H1 (cell line): ENCODE measurements at regions not wholly inside any gene's neighbourhood (a gene's known extent, or its start where the extent isn't known, plus 50 kb on each side); places are given as distances from the start of the nearest gene placed in this dataset.

ENCODE experiments used
- ASH2L ChIP-seq: fragments of 200-600, 300-600 bp; sonication (generic); IDR thresholded peaks from one replicate; pipeline ENCODE4 v1.7.1; 2017; ENCODE audit warnings: low read length
- CHD1 ChIP-seq: IDR thresholded peaks from 2 replicates; pipeline ENCODE4 v1.6.1; 2012; ENCODE audit warnings: low read depth, low read length, improper control_type of control experiment
- CTCF ChIP-seq, 3 experiments: IDR thresholded peaks; 1 replicate in 2 of 3; 2 replicates in 1 of 3; pipeline versions ENCODE4 v1.5.1 to v1.6.1; 2011; ENCODE audit warnings: low read length in 3 of 3, mild to moderate bottlenecking in 3 of 3, inconsistent platforms in 2 of 3, low read depth in 1 of 3, moderate library complexity in 1 of 3; ENCODE audit not compliant: insufficient read depth in 1 of 3; ENCODE audit errors: control extremely low read depth in 1 of 3
- EP300 ChIP-seq, 2 experiments: IDR thresholded peaks; 1 replicate in 1 of 2; 2 replicates in 1 of 2; pipeline ENCODE4 v1.6.1; 2011 to 2012; ENCODE audit warnings: low read depth in 2 of 2, low read length in 2 of 2, mild to moderate bottlenecking in 2 of 2, borderline replicate concordance in 1 of 2, inconsistent platforms in 1 of 2, moderate library complexity in 1 of 2
- GABPA ChIP-seq: IDR thresholded peaks from 2 replicates; pipeline ENCODE4 v1.6.1; 2011; ENCODE audit warnings: mild to moderate bottlenecking, low read length, moderate library complexity, borderline replicate concordance; ENCODE audit not compliant: insufficient read depth
- JUND ChIP-seq: IDR thresholded peaks from 2 replicates; pipeline ENCODE4 v1.6.1; 2011; ENCODE audit warnings: mild to moderate bottlenecking, improper control_type of control experiment, low read length
- POLR2AphosphoS5 ChIP-seq: IDR thresholded peaks from 2 replicates; pipeline ENCODE4 v1.6.1; 2011; ENCODE audit warnings: low read depth, low read length
- RFX5 ChIP-seq: IDR thresholded peaks from 2 replicates; pipeline ENCODE4 v1.6.1; 2011; ENCODE audit warnings: low read depth, low read length, improper control_type of control experiment, borderline replicate concordance
- SIN3A ChIP-seq, 2 experiments: IDR thresholded peaks in 1 of 2; conservative IDR thresholded peaks in 1 of 2; 2 replicates each; pipeline ENCODE4 v1.6.1; 2011 to 2012; ENCODE audit warnings: low read length in 2 of 2, improper control_type of control experiment in 1 of 2, low read depth in 1 of 2, mild to moderate bottlenecking in 1 of 2
- USF2 ChIP-seq: IDR thresholded peaks from 2 replicates; pipeline ENCODE4 v1.6.1; 2011; ENCODE audit warnings: low read length, improper control_type of control experiment
- TF ChIP-seq, protein P1 (sequence below): IDR thresholded peaks from 2 replicates; pipeline ENCODE4 v1.6.1; 2012; ENCODE audit warnings: inconsistent platforms

DNA sequence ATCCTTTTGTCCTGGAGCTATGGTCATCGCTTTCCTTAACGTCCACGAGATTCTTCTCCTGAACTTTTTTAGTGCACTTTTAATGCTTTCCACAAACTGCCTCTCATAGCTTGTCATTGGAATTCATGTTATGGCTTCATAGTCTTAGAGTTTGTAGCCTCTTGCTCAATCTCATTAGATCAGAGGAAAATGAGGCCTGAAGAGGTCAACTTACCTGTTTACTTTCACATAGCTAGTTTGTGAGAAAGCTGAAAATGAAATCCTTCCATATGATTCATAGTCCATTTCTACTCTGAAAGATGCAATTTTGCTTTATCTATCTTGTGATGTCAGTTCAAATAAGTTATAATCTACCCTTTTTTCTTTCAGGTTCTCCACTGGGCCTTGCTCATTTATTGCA is 1747.2 kb upstream of the RAG2 start:
- no peak for TF ChIP-seq CHD1
- TF ChIP-seq CTCF (IDR thresholded peaks at IDR 0.05; ENCODE audit: control extremely low read depth in 1 of 3, insufficient read depth in 1 of 3, low read depth in 1 of 3, low read length in 3 of 3) = no peak
- no peak for TF ChIP-seq USF2
- TF ChIP-seq JUND = no peak
- no peak for TF ChIP-seq GABPA
- TF ChIP-seq EP300 (IDR thresholded peaks at IDR 0.05; ENCODE audit: borderline replicate concordance in 1 of 2, low read depth in 2 of 2, low read length in 2 of 2) = no peak
- no peak for TF ChIP-seq RFX5
- TF ChIP-seq ASH2L = no peak
- no peak for TF ChIP-seq SIN3A (conservative IDR thresholded peaks at IDR 0.05 in 1 of 2, IDR thresholded peaks at IDR 0.05 in 1 of 2; ENCODE audit: low read depth in 1 of 2, low read length in 2 of 2)
- no peak for TF ChIP-seq POLR2AphosphoS5
- TF ChIP-seq, protein P1, sequence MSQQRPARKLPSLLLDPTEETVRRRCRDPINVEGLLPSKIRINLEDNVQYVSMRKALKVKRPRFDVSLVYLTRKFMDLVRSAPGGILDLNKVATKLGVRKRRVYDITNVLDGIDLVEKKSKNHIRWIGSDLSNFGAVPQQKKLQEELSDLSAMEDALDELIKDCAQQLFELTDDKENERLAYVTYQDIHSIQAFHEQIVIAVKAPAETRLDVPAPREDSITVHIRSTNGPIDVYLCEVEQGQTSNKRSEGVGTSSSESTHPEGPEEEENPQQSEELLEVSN = no peak
